Duodenal mucosa (tissue), 2 donors: ENCODE measurements at regions not wholly inside any gene's neighbourhood (a gene's known extent, or its start where the extent isn't known, plus 50 kb on each side); places are given as distances from the start of the nearest gene placed in this dataset.

ENCODE experiments used
- H3K27ac ChIP-seq: one replicate; pipeline ENCODE4 v1.7.0; 2013; ENCODE audit warnings: low read depth, low read length
- H3K27me3 ChIP-seq, 2 donors: one replicate each; pipeline ENCODE4 v1.7.0; 2013; ENCODE audit warnings: low read length in 2 of 2, control low read depth in 1 of 2; ENCODE audit not compliant: insufficient read depth in 2 of 2, control insufficient read depth in 1 of 2
- H3K36me3 ChIP-seq, 2 donors: one replicate each; pipeline ENCODE4 v1.7.0; 2013; ENCODE audit warnings: low read length in 2 of 2, control low read depth in 1 of 2; ENCODE audit not compliant: insufficient read depth in 2 of 2, control insufficient read depth in 1 of 2
- H3K4me1 ChIP-seq, 2 donors: one replicate each; pipeline ENCODE4 v1.7.0; 2013; ENCODE audit warnings: low read length in 2 of 2, control low read depth in 1 of 2; ENCODE audit not compliant: insufficient read depth in 2 of 2, control insufficient read depth in 1 of 2
- H3K4me3 ChIP-seq, 2 donors: one replicate each; pipeline ENCODE4 v1.7.0; 2013; ENCODE audit warnings: low read length in 2 of 2, low read depth in 1 of 2
- H3K9ac ChIP-seq, 2 donors: one replicate each; pipeline ENCODE4 v1.7.0; 2013; ENCODE audit warnings: low read length in 2 of 2, low read depth in 1 of 2
- H3K9me3 ChIP-seq, 2 donors: one replicate each; pipeline ENCODE4 v1.7.0; 2013; ENCODE audit warnings: low read length in 2 of 2, control low read depth in 1 of 2; ENCODE audit not compliant: control insufficient read depth in 1 of 2

GRCh38 chr3:1002010-1002409 lies 90.8 kb upstream of the CNTN6 start:
- Histone ChIP-seq H3K27me3 (no peaks in the 10 kb centered on the region), H3K4me1 (no peaks in the 10 kb centered on the region), H3K9me3 (no peaks in the 10 kb centered on the region)

GRCh38 chr3:1007866-1008265 lies 85.0 kb upstream of the CNTN6 start:
- H3K4me3 ChIP-seq = no peak overlapping the region
- H3K36me3 ChIP-seq = no peaks in the 10 kb centered on the region
- H3K9ac ChIP-seq = no peak overlapping the region
- H3K27me3 ChIP-seq = no peaks in the 10 kb centered on the region
- H3K4me1 ChIP-seq = no peaks in the 10 kb centered on the region
- H3K27ac ChIP-seq = no peak overlapping the region
- peaks cover 0 to 6% of the 10 kb centered on the region in 2 donors for H3K9me3 ChIP-seq

More at GRCh38 chr3:1002010-1002409, 90.8 kb upstream of the CNTN6 start:
- H3K36me3 ChIP-seq = no peaks in the 10 kb centered on the region
- no peak overlapping the region for H3K27ac ChIP-seq
- no peak overlapping the region for H3K9ac ChIP-seq
- H3K4me3 ChIP-seq = no peak overlapping the region

DNA sequence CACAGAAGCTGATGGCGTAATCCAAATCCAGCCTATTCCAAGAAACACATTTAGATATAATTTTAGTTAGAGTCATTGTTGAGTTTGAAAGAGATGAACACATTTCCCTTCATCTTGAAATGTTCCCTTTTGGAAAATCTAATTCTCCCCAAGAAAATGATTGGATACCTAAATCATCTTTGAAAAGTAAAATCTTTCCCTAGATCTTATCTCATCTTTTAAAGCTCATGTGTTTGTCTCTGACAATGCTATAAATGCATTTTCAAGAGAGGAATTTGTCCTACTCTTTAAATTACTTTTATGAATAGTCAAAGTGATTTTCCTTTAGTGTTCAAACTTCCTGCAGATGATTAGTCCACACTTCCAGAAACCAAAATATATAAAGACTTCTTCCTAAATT lies 82.6 kb upstream of the CNTN6 start:
- H3K9me3 ChIP-seq = peaks cover 0 to 6% of the 10 kb centered on the region in 2 donors
- H3K4me3 ChIP-seq = no peak overlapping the region
- no peaks in the 10 kb centered on the region for H3K4me1 ChIP-seq
- no peak overlapping the region for H3K27ac ChIP-seq
- no peaks in the 10 kb centered on the region for H3K27me3 ChIP-seq
- no peak overlapping the region for H3K9ac ChIP-seq
- no peaks in the 10 kb centered on the region for H3K36me3 ChIP-seq

DNA sequence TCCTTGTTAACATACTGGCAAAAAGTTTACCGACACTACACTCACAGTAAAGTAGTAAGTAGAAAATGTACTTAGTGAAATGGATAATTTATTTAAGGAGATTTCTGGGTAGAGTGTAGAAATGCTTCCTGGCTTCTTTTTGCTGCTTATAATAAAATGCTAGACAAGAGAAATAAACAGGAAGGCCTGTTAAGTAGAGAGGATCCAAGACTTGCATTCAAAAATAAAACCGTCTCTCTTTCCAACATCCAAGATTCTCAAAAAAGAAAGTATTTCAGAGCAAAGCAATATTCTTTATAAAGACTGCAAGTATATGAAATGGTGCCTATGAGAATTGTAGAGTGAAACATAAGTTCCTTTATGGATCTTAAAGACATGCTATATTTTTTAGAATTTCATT lies 77.0 kb upstream of the CNTN6 start:
- H3K4me3 ChIP-seq = no peak overlapping the region
- no peaks in the 10 kb centered on the region for H3K4me1 ChIP-seq
- no peak overlapping the region for H3K9ac ChIP-seq
- no peaks in the 10 kb centered on the region for H3K27me3 ChIP-seq
- H3K36me3 ChIP-seq = no peaks in the 10 kb centered on the region
- H3K27ac ChIP-seq = no peak overlapping the region
- H3K9me3 ChIP-seq = peaks cover 0 to 4% of the 10 kb centered on the region in 2 donors

- Histone ChIP-seq H3K27me3 (no peaks in the 10 kb centered on the region), H3K27ac (no peak overlapping the region), H3K9ac (no peak overlapping the region), H3K36me3 (no peaks in the 10 kb centered on the region), H3K4me1 (no peaks in the 10 kb centered on the region), H3K4me3 (no peak overlapping the region), H3K9me3 (peaks cover 4% of the 10 kb centered on the region in 2 donors)
Measured at GRCh38 chr3:1017870-1018269, 75.0 kb upstream of the CNTN6 start.

DNA sequence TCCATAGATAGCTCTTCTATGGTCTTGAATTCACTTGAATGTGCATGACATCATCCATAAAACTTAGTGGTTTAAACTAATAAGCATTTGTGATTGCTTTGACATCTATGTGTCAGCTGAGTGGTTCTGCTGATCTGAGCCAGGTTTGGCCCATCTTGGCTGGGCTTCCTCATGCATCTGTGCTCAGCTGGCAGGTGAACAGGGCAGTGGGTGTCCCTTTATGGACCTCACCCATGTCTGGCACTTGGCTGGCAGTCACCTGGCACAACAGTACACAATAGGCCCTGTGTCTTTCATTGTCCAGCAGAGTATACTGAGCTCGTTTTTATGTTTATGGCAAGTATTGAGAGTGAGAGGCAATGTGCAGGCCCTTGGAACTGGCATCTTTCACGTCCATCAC lies 73.7 kb upstream of the CNTN6 start:
- H3K27ac ChIP-seq = no peak overlapping the region
- H3K27me3 ChIP-seq = no peaks in the 10 kb centered on the region
- no peaks in the 10 kb centered on the region for H3K4me1 ChIP-seq
- no peak overlapping the region for H3K4me3 ChIP-seq
- H3K9me3 ChIP-seq = peaks cover 4 to 6% of the 10 kb centered on the region in 2 donors
- H3K9ac ChIP-seq = no peak overlapping the region
- no peaks in the 10 kb centered on the region for H3K36me3 ChIP-seq

DNA sequence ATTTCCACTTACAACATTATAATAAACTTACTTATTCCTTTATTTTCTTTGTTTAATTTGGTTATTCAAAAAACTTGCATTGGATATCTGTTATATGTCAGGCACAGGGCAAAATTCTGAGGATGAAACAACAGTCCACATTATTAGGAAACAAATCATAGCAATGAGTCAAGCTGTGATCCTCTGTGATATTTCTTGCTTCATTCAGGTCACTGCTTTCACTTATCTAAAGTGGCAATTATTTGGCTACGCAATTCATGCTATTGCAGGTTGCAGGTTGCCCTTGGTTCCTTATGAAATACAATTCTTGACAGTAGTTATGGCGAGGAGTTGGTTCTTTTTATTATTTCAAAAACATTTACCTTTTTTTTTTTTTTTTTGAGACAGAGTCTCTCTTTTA lies 66.4 kb upstream of the CNTN6 start:
- H3K9ac ChIP-seq = no peak overlapping the region
- H3K27ac ChIP-seq = no peak overlapping the region
- peaks cover 0 to 6% of the 10 kb centered on the region in 2 donors for H3K9me3 ChIP-seq
- no peaks in the 10 kb centered on the region for H3K36me3 ChIP-seq
- no peaks in the 10 kb centered on the region for H3K4me1 ChIP-seq
- H3K27me3 ChIP-seq = no peaks in the 10 kb centered on the region
- no peak overlapping the region for H3K4me3 ChIP-seq

DNA sequence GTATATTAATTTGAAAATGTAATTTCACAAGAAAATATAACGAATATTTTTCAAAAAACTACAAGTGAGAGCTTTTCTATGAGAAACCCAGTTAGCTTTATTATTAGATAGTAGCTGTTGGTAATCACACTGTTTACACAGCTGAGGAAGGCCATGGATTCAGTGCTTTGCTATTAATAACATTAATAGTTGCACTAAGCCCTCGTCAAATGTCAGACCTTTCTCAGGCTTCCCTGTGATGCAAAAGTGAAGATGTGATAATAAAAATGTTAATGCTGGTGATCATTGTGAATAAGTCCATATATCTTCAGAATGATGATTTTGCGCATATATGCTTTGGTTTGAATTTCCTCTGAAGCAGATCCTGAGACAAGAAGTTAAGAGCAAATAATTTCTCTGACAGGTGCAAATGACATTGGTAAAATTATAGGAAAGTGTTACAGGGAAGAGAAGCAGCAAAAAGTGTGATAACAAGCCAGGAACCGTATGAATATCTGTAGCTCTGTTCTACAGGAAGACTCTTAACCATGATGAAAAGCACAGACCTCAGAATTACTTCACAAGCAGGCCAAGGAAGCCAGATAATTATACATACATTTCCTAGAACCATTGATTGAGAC lies 56.5 kb upstream of the CNTN6 start:
- Histone ChIP-seq H3K36me3 (no peaks in the 10 kb centered on the region), H3K27me3 (no peaks in the 10 kb centered on the region), H3K9me3 (peaks cover 7 to 9% of the 10 kb centered on the region in 2 donors)

DNA sequence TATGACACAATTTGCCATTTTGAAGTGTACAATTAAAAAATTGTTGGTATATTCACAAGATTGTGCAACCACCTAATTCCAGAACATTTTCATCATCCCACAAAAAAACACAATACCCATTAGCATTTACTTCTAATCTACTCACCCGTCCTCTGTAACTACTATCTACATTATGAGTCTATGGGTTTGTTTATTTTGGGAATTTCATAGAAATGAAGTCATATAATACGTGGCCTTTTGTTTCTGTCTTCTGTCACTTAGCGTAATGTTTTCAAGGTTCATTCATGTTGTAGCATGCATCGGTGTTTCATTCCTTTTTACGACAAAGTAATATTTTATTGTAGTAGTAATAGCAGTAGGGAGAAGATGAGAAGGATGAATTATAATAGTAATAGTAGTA lies 55.2 kb upstream of the CNTN6 start:
- Histone ChIP-seq H3K36me3 (no peaks in the 10 kb centered on the region), H3K9ac (no peak overlapping the region), H3K9me3 (peaks cover 7 to 9% of the 10 kb centered on the region in 2 donors), H3K4me1 (no peaks in the 10 kb centered on the region), H3K4me3 (no peak overlapping the region), H3K27me3 (no peaks in the 10 kb centered on the region), H3K27ac (no peak overlapping the region)

More for the DNA sequence above, 56.5 kb upstream of the CNTN6 start:
- Histone ChIP-seq H3K4me3 (no peak overlapping the region), H3K9ac (no peak overlapping the region), H3K4me1 (no peaks in the 10 kb centered on the region), H3K27ac (no peak overlapping the region)
